Neural crest cell (in vitro differentiated cells): ENCODE measurements at regions not wholly inside any gene's neighbourhood (a gene's known extent, or its start where the extent isn't known, plus 50 kb on each side); places are given as distances from the start of the nearest gene placed in this dataset.

Experiments
- DNase-seq: peaks from one replicate; pipeline ENCODE4 v3.0.0; 2021; ENCODE audit warnings: low read depth, mixed read lengths, low spot score
- H3K27ac Mint-ChIP-seq: one replicate; pipeline ENCODE4 v1.8.0; 2021; ENCODE audit warnings: mild to moderate bottlenecking, mixed read lengths; ENCODE audit not compliant: unreplicated experiment
- H3K27me3 Mint-ChIP-seq: 2 replicates; pipeline ENCODE4 v1.8.0; 2021; ENCODE audit warnings: low read depth, mild to moderate bottlenecking, mixed read lengths
- H3K36me3 Mint-ChIP-seq: 2 replicates; pipeline ENCODE4 v1.8.0; 2021; ENCODE audit warnings: low read depth, mild to moderate bottlenecking, mixed read lengths
- H3K4me1 Mint-ChIP-seq: 2 replicates; pipeline ENCODE4 v1.8.0; 2021; ENCODE audit warnings: mixed read lengths
- H3K4me3 Mint-ChIP-seq: one replicate; pipeline ENCODE4 v1.8.0; 2021; ENCODE audit warnings: mild to moderate bottlenecking, mixed read lengths
- H3K9me3 Mint-ChIP-seq: 2 replicates; pipeline ENCODE4 v1.8.0; 2021; ENCODE audit warnings: mixed read lengths
- CTCF ChIP-seq: fragments of 200-600 bp; sonication (generic); conservative IDR thresholded peaks from 2 replicates; pipeline ENCODE4 v1.5.0; 2021; ENCODE audit warnings: antibody characterized with exemption, mild to moderate bottlenecking

GRCh38 chr1:34619256-34619655, 135.6 kb upstream of the GJB5 start:
- peaks cover 9% of the 10 kb centered on the region for H3K4me1 Mint-ChIP-seq
- no peak overlapping the region for H3K4me3 Mint-ChIP-seq
- no peak for DNase-seq
- H3K27ac Mint-ChIP-seq, result no peak overlapping the region
- no peaks in the 10 kb centered on the region for H3K9me3 Mint-ChIP-seq
- no peaks in the 10 kb centered on the region for H3K36me3 Mint-ChIP-seq
- H3K27me3 Mint-ChIP-seq, result peaks cover 4% of the 10 kb centered on the region
- no peak for TF ChIP-seq CTCF

GRCh38 chr1:34621916-34622315, 132.9 kb upstream of the GJB5 start:
- H3K36me3 Mint-ChIP-seq, result no peaks in the 10 kb centered on the region
- H3K9me3 Mint-ChIP-seq, result no peaks in the 10 kb centered on the region
- no peak for DNase-seq
- H3K4me3 Mint-ChIP-seq, result no peak overlapping the region
- H3K4me1 Mint-ChIP-seq, result peaks cover 4% of the 10 kb centered on the region
- H3K27ac Mint-ChIP-seq, result no peak overlapping the region
- H3K27me3 Mint-ChIP-seq, result peaks cover 8% of the 10 kb centered on the region
- TF ChIP-seq CTCF, result no peak

DNA sequence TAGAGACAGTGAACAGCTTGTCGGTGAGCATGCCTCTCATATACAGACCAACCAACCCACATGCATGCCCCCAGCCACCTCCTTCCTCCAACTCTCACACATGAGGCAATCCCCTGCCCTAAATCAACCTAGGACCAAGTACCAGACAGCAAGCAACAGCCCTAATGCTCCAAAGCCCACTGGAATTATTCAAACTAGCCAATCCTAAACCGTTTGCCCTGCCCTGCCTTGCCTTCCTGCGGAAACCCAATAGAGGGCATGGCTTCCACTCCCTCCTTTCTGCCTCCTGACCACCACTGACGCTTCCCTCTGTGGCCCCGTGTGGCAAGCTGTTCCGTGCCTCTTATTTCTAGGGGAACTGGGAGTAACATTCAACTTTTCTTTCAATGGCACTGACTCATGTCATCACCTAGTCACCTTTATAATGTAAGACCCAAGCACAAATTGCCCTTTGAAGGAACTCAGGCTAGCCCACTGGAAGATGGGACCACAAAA, 129.3 kb upstream of the GJB5 start:
- Mint-ChIP-seq H3K27ac (no peak overlapping the region), H3K27me3 (peaks cover 3% of the 10 kb centered on the region), H3K36me3 (no peaks in the 10 kb centered on the region), H3K9me3 (no peaks in the 10 kb centered on the region), H3K4me1 (peaks cover 11% of the 10 kb centered on the region), H3K4me3 (no peak overlapping the region)
- no peak for DNase-seq
- TF ChIP-seq CTCF, result no peak

DNA sequence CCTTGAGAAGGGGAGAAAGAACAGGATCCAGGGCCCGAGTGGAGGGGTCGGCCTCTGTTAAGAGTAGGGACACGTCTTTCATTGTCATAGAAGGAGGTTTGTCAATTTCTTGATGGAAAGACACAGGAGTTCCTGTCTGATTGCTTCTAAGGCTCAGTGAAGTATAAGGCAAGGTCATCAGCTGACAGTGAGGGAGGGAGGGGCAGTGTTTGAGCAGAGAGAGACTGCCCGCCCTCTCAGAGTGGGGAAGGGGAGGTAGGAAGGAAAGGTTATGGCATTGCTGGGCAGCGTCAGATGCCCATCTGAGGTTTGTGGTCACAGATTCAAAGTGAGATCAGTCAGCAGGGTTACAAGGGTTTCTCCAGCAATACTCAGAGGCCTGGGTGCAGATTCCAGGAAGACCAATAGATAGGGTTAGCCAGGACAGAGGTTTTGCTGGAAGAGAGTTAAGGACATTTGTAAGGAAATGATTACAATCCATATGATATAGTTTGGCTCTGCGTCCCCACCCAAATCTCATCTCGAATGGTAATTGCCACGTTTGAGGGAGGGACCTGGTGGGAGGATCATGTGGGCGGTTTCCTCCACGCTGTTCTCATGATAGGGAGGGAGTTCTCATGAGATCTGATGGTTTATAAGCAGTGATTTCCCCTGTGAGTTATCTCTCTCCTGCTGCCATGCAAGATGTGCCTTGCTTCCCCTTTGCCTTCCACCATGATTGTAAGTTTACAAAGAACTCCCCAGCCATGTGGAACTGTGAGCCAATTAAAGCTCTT, 127.2 kb upstream of the GJB5 start:
- peak overlapping the region; percentile 52 for H3K27ac Mint-ChIP-seq
- H3K4me3 Mint-ChIP-seq, result no peak overlapping the region
- no peaks in the 10 kb centered on the region for H3K9me3 Mint-ChIP-seq
- TF ChIP-seq CTCF, result no peak
- DNase-seq, result no peak
- H3K4me1 Mint-ChIP-seq, result peaks cover 11% of the 10 kb centered on the region
- no peaks in the 10 kb centered on the region for H3K36me3 Mint-ChIP-seq
- H3K27me3 Mint-ChIP-seq, result peaks cover 3% of the 10 kb centered on the region

- H3K4me3 Mint-ChIP-seq, result no peak overlapping the region
- H3K9me3 Mint-ChIP-seq, result no peaks in the 10 kb centered on the region
- TF ChIP-seq CTCF, result no peak
- no peaks in the 10 kb centered on the region for H3K36me3 Mint-ChIP-seq
- H3K27me3 Mint-ChIP-seq, result no peaks in the 10 kb centered on the region
- peaks cover 11% of the 10 kb centered on the region for H3K4me1 Mint-ChIP-seq
- no peak for DNase-seq
- no peak overlapping the region for H3K27ac Mint-ChIP-seq
These were observed 123.7 kb upstream of the GJB5 start for GRCh38 chr1:34631126-34631525.
